T47D (cell line): ENCODE measurements at regions not wholly inside any gene's neighbourhood (a gene's known extent, or its start where the extent isn't known, plus 50 kb on each side); places are given as distances from the start of the nearest gene placed in this dataset.

Experiments
- DNase-seq, 2 experiments: peaks; one replicate each; pipeline versions ENCODE4 v3.0.0 to v3.0.0-alpha.2; 2011 to 2012; ENCODE audit warnings: low read depth in 1 of 2, low spot score in 1 of 2
- JUND ChIP-seq: IDR thresholded peaks from 2 replicates; pipeline ENCODE4 v1.6.1; 2012; ENCODE audit warnings: low read depth
- in situ Hi-C: cut with HindIII; loops from 2 replicates; pipeline ENCODE4 v1.10.0; 2016; ENCODE audit warnings: low sequenced_read_pairs, low pct_unique_long_range_greater_than_20kb

DNA sequence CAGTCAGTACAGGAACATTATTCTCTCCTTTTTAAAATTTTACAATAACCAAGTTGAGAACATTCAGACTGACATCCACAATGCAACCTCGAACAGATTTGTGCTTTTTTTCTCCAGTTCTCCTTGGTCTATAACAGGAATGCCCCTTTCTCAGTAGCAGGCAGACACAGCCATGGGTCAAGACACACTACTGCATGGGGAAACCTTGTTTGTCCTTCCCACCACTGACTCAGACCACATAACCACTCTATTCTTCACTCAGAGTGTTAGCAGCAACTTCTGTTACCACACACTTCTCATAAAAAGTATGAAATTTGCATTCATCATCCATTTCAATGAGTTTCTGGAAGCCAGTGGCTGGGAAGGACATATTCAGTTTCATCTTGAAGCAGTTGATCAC, 421.7 kb downstream of the ADRA2A start:
- in situ Hi-C loops, result no loop called here
- no peak for TF ChIP-seq JUND
- DNase-seq, result no peak

DNA sequence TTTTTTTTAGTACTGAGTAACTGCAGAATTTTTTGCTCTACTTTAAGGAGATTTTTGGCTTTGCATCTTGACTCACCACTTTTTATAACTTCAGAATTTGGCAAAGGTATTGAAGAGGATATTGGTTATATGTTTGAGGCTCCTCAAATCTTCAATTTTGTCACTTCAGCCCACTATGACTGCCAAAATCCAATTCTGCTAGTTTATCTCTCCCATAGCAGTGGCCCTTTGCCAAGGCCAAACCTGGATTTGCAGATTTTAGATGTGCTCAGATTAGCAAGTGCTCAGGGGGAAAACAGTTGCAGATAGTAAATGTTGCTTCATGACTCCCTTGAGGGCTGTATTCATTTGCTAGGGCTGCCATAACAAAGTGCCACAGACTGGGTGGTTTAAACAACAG, 427.5 kb downstream of the ADRA2A start:
- TF ChIP-seq JUND, result no peak
- in situ Hi-C loops, result no loop called here
- no peak for DNase-seq

DNA sequence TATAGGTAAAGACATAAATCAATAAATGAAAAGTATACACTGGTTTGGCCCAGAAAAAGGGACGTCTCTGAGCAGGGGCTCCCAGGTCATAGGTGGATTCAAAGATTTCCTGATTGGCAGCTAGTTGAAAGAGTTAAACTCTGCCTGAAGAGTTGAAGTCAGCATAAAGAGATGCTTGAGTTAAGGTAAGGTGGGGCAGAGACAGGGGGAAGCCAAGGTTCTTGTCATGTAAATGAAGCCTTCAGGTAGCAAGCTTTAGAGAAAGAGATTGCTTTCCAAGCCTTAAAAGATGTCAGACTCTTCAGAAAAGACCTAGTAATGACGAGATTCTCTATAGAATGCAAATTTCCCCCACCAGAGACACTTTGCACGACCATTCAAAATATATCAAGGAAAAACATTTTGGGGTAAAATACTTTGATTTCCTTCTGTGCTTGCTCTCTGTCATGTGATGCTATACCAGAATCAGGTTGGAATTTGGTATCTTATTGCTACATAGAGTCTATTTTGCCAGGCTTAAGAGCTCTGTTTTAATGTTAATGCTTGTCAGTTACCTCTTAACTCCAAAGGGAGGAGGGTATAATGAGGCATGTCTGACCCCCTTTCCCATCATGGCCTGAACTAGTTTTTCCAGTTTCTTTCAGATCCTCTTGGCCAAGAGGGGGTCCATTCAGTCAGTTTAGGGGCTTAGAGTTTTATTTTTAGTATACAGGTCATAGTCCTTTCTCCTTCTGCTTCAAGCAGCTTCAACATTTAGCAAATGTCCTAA, 429.6 kb downstream of the ADRA2A start:
- in situ Hi-C loops, result no loop called here
- no peak for DNase-seq
- no peak for TF ChIP-seq JUND

DNA sequence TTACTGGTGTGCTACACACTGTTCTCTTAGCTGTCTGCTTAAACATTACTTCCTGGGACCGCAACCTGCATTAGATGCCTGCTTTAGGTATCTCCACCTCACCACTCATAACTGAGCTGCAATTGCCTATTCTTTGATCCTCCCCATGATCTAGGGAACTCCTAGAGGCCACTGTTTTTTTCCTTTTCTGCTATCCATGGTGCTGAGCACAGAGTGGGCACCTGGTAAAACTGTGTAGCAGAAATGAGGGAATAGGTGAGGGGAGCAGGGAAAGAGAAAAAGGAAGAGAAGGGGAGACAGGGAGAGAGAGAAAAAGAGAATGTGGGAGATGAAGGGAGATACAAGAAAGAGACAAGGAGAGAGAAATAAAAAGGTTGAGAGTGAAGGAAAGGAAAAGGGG, 434.9 kb downstream of the ADRA2A start:
- peak; percentile 4 to 23 for DNase-seq
- TF ChIP-seq JUND, result no peak
- in situ Hi-C loops, result no loop called here

DNA sequence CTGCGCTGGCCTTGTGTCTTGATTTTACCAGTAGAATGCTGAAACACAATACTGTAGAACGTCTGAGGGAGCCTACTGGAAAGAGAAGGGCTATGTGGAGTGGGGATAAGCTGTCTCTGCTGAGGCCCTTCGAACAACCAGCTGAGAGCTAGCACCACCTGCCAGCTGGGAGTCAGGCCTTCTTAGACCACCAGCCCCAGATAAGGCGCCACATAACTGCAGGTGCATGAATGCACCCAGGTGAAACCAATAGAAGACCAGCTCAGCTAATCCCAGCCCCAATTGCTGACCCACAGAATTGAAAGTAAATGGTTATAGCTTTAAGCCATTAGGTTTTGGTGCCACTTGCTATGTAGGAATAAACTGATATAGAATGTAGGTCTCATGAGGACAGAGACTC, 438.4 kb downstream of the ADRA2A start:
- TF ChIP-seq JUND, result no peak
- in situ Hi-C loops, result no loop called here
- DNase-seq, result no peak

DNA sequence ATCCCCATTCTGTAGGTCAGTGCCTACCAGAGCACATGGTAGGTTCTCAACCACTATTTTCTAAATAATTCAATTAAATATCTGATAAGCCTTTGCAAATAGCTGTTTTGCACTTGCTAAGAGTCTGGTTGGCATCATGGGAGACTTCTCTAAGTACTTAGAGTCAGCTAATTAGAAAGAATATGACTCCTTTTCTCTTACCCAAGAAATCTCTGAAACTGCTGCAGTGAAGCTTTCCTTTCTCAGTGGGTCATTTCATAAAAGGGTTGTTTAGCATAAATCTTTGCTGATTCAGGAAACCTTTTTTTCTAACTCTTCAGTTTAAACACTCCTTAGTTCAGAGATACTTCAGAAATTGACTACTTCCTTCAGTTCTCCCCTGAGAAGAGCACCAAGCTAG, 438.9 kb downstream of the ADRA2A start:
- TF ChIP-seq JUND, result no peak
- DNase-seq, result no peak
- in situ Hi-C loops, result no loop called here

DNA sequence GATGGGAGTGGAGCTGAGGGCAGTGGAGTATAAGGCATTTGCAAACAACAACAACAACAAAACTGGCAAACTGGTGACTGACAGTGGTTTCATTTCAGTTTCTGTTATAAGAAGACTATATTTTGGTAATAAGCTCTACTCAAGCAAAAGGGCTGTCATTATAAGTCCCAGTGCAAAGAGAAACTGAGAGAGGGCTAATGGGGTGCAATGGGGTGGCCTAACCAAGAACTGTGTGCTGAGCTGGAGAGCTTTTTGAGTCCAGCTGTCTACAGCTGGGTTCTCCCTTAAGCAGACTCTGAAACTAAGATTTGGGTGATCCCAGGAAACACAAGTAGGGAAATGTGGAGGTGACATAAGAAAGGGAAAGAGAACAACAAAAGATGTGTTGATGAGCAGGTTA, 439.3 kb downstream of the ADRA2A start:
- in situ Hi-C loops, result no loop called here
- DNase-seq, result no peak
- TF ChIP-seq JUND, result no peak

DNA sequence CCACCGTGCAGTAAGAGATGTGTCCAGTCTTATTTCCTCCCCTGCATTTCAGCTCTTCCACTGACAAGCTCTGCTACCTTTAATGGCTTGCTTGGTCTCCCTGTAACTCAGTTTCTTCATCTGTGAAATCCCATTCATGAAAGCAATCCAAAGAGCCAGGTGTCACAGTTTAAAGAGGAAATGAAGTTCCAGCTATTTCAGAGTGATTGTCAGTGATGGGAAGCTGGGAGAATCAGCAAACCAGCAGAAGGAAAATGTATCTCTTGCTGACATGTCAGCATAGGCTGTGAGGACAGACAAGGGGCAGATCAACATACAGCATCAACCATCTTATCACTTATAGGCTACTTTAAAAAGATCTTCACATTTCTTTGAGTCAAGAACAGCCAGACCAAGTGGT, 445.3 kb downstream of the ADRA2A start:
- no peak for TF ChIP-seq JUND
- no peak for DNase-seq
- in situ Hi-C loops, result no loop called here

DNA sequence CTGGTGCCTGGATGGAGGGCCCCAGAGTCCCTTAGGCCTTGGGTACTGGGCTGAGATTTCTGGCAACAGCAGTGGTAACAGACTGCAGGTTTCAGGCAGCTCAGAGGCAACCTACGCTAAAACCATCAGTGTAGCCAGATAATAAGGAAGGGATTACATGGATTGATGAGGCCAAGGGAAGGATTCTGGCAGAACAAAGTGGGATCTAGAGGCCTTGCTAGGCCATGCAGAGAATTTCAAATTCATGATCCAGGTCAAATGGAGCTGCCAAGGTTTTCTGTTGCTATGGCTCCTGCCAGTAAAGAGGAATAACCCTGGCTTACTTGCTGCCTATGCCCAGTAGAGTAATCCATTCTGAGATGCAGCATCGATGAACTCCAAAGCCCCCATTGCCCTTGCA, 445.7 kb downstream of the ADRA2A start:
- in situ Hi-C loops, result no loop called here
- DNase-seq, result no peak
- no peak for TF ChIP-seq JUND

DNA sequence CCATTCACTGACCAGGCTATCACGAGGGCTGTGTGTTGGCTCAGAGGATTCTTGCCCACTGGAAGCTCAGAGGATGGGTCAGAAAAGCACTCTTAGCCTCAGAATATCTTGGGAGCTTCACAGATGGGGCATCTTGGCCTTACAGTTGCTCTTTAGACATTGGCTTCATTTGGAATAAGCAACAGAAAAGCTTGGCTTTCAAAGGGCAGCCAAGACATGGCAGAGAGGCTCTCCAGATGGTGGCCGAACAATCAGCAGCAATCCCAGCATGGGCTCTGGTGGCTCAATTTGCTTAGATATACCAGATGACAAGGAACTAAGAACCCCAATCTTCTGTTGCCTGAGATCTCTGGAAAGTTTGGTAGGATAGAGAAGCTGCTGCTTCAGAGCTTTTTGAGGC, 446.2 kb downstream of the ADRA2A start:
- no peak for TF ChIP-seq JUND
- in situ Hi-C loops, result no loop called here
- DNase-seq, result no peak

DNA sequence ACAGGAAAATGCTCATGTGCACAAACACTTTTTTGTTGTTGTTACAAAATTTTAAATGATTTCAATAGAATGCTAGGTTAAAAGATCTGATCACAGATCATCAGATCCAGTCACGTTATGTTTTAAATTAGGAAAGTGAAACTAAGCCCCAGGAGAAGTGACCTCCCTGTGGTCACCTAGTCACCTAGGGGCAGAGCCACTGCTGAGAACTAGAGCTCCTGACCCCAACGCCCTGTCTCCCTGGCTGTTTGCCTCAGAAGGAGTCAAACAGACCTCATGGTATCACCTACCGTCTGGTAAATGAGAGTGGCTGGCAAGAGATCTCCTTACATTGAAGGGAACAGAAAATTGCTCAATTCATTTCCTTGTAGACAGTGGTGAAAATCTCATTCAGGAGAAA, 447.3 kb downstream of the ADRA2A start:
- in situ Hi-C loops, result no loop called here
- no peak for TF ChIP-seq JUND
- no peak for DNase-seq

DNA sequence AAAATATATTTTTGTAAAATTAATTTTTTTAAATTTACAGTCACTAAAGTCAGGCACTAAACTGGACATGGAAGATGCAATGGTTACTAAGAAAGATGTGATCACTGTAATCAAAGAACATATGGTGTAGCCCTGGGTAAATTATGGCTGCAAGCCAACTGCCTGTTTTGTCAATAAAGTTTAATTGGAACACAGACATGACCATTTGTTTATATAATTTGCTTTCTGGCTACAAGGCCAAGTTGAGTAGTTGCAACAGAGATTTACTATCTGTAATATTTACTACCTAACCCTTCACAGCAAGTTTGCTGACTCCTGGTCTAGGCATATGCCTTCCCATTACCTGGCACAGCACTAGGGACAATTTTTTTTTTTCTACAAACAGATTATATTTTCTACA, 448.9 kb downstream of the ADRA2A start:
- in situ Hi-C loops, result no loop called here
- TF ChIP-seq JUND, result no peak
- DNase-seq, result no peak

DNA sequence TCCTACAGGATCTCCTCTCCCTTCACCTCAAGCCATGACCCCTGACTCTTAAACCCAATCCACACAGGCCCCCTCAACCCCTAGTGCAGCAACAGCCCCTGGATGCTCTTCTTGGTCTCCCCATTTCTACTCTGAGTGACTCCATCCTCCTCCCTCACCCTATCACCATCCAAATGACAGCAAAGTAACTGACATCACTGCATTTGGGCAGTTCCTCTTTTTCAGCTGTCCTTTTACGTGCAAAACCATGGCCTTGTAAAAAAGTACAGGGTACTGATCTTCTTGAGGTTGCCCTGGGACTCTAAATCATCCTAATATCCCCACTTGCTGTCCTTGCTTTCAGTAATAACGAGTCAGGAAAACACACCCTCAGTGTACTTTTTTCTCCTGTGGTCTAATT, 454.9 kb downstream of the ADRA2A start:
- in situ Hi-C loops, result no loop called here
- no peak for DNase-seq
- TF ChIP-seq JUND, result no peak

DNA sequence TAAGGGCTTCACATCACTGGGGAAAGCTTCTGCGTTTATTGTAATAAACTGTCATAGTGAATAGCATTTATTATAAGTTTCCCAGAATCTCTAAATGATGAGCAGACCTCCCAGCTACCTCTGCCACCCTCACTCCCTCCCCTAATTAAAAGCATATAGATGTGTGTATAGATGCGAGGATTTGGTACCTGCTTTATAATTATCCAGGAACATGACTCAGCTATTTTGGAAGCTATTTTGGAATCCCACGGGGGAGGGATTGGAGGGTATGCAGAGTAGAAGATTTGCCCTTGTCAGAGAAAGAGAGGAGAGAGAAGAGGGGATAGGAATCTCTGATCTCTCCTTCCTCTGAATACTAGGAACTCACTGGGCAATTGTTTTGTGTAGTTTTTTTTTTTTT, 455.3 kb downstream of the ADRA2A start:
- no peak for DNase-seq
- TF ChIP-seq JUND, result no peak
- in situ Hi-C loops, result no loop called here
